HEK293 (cell line): ENCODE measurements at regions not wholly inside any gene's neighbourhood (a gene's known extent, or its start where the extent isn't known, plus 50 kb on each side); places are given as distances from the start of the nearest gene placed in this dataset.

Source experiments
- CTCF ChIA-PET: fragments of 350-600 bp; formaldehyde crosslinking; extraction: SDS; loops from one replicate; lab custom pipeline; 2021; ENCODE audit warnings: antibody characterized with exemption; lab: Yijun Ruan, JAX
- POLR2A ChIA-PET: fragments of 300-600 bp; formaldehyde crosslinking; extraction: SDS; loops from one replicate; lab custom pipeline; 2020; ENCODE audit warnings: antibody characterized with exemption, inconsistent platforms; lab: Yijun Ruan, JAX
- H3K27ac ChIP-seq: fragments of 200-500 bp; sonication (Bioruptor generic); 2 replicates; pipeline ENCODE4 v1.5.1; 2014; ENCODE audit warnings: low read depth, low read length, control low read depth, inconsistent platforms; ENCODE audit errors: extremely low read depth
- H3K36me3 ChIP-seq, 2 experiments: fragments of 200-500 bp in 1 of 2; sonication (Bioruptor generic) in 1 of 2; 1 replicate in 1 of 2; 2 replicates in 1 of 2; pipeline ENCODE4 v1.5.1; 2014 to 2017; ENCODE audit warnings: inconsistent platforms in 2 of 2, low read length in 2 of 2; ENCODE audit not compliant: control insufficient read depth in 2 of 2, insufficient read depth in 1 of 2
- H3K4me1 ChIP-seq: fragments of 200-500 bp; sonication (Bioruptor generic); 2 replicates; pipeline ENCODE4 v1.5.1; 2014; ENCODE audit warnings: mild to moderate bottlenecking, low read length, inconsistent platforms; ENCODE audit not compliant: control insufficient read depth, insufficient read depth
- H3K4me3 ChIP-seq: 2 replicates; pipeline ENCODE4 v1.5.1; 2011; ENCODE audit warnings: low read depth, mild to moderate bottlenecking, control low read depth, low read length, moderate library complexity
- H3K9me3 ChIP-seq: fragments of 200-500 bp; sonication (Bioruptor generic); 2 replicates; pipeline ENCODE4 v1.5.1; 2014; ENCODE audit warnings: low read depth, low read length, inconsistent platforms; ENCODE audit not compliant: control insufficient read depth, insufficient read depth
- EGR2 ChIP-seq: fragments of 450-650 bp; formaldehyde crosslinking; IDR thresholded peaks from 2 replicates; pipeline ENCODE4 v1.5.1; 2016; ENCODE audit warnings: low read depth, missing biosample characterization, missing genetic modification characterization
- KLF10 ChIP-seq: fragments of 450-650 bp; IDR thresholded peaks from 2 replicates; pipeline ENCODE4 v1.5.1; 2018; ENCODE audit warnings: missing biosample characterization, mild to moderate bottlenecking, missing genetic modification characterization
- KLF17 ChIP-seq: fragments of 450-650 bp; formaldehyde crosslinking; IDR thresholded peaks from 2 replicates; pipeline ENCODE4 v1.5.1; 2016; ENCODE audit warnings: missing biosample characterization, missing genetic modification characterization
- KLF9 ChIP-seq: fragments of 450-650 bp; formaldehyde crosslinking; IDR thresholded peaks from 2 replicates; pipeline ENCODE4 v1.5.1; 2016; ENCODE audit warnings: missing biosample characterization, missing genetic modification characterization, low read depth
- MEIS1 ChIP-seq: sonication (generic); formaldehyde crosslinking; IDR thresholded peaks from 2 replicates; pipeline ENCODE4 v1.8.1; 2022; ENCODE audit warnings: missing genetic modification reagents, mild to moderate bottlenecking, borderline replicate concordance
- ZBTB26 ChIP-seq: fragments of 450-650 bp; formaldehyde crosslinking; optimal IDR thresholded peaks from 2 replicates; pipeline ENCODE3; 2016; ENCODE audit warnings: missing biosample characterization, mild to moderate bottlenecking, missing genetic modification characterization
- ZBTB44 ChIP-seq: fragments of 450-650 bp; IDR thresholded peaks from 2 replicates; pipeline ENCODE4 v1.5.1; 2018; ENCODE audit warnings: missing biosample characterization, mild to moderate bottlenecking, missing genetic modification characterization
- ZBTB48 ChIP-seq: fragments of 450-650 bp; formaldehyde crosslinking; IDR thresholded peaks from 2 replicates; pipeline ENCODE4 v1.5.1; 2016; ENCODE audit warnings: missing biosample characterization, missing genetic modification characterization
- ZNF10 ChIP-seq: fragments of 450-650 bp; formaldehyde crosslinking; IDR thresholded peaks from 2 replicates; pipeline ENCODE4 v1.5.1; 2017; ENCODE audit warnings: missing biosample characterization, missing genetic modification characterization
- ZNF112 ChIP-seq: fragments of 450-650 bp; formaldehyde crosslinking; IDR thresholded peaks from 2 replicates; pipeline ENCODE4 v1.5.0; 2017; ENCODE audit warnings: missing biosample characterization, missing genetic modification characterization
- ZNF121 ChIP-seq: fragments of 450-650 bp; formaldehyde crosslinking; IDR thresholded peaks from 2 replicates; pipeline ENCODE4 v1.5.1; 2016; ENCODE audit warnings: missing biosample characterization, missing genetic modification characterization
- ZNF138 ChIP-seq: fragments of 450-650 bp; formaldehyde crosslinking; IDR thresholded peaks from 2 replicates; pipeline ENCODE4 v1.5.1; 2016; ENCODE audit warnings: missing biosample characterization, missing genetic modification characterization, borderline replicate concordance
- ZNF155 ChIP-seq: fragments of 450-650 bp; formaldehyde crosslinking; IDR thresholded peaks from 2 replicates; pipeline ENCODE4 v1.5.1; 2016; ENCODE audit warnings: missing biosample characterization, missing genetic modification characterization
- ZNF223 ChIP-seq: fragments of 450-650 bp; formaldehyde crosslinking; IDR thresholded peaks from 2 replicates; pipeline ENCODE4 v1.5.1; 2016; ENCODE audit warnings: missing biosample characterization, missing genetic modification characterization
- ZNF398 ChIP-seq: fragments of 450-650 bp; formaldehyde crosslinking; IDR thresholded peaks from 2 replicates; pipeline ENCODE4 v1.5.1; 2017; ENCODE audit warnings: missing biosample characterization, missing genetic modification characterization
- ZNF488 ChIP-seq: fragments of 450-650 bp; formaldehyde crosslinking; IDR thresholded peaks from 2 replicates; pipeline ENCODE4 v1.5.1; 2016; ENCODE audit warnings: missing biosample characterization, missing genetic modification characterization
- ZNF544 ChIP-seq: fragments of 450-650 bp; formaldehyde crosslinking; IDR thresholded peaks from 2 replicates; pipeline ENCODE4 v1.5.0; 2017; ENCODE audit warnings: missing biosample characterization, missing genetic modification characterization
- ZNF555 ChIP-seq: fragments of 450-650 bp; formaldehyde crosslinking; conservative IDR thresholded peaks from 2 replicates; pipeline ENCODE4 v1.5.1; 2017; ENCODE audit warnings: missing biosample characterization, mild to moderate bottlenecking, missing genetic modification characterization, inconsistent platforms
- ZNF558 ChIP-seq: fragments of 450-650 bp; formaldehyde crosslinking; IDR thresholded peaks from 2 replicates; pipeline ENCODE4 v1.5.1; 2016; ENCODE audit warnings: missing biosample characterization, missing genetic modification characterization
- ZNF580 ChIP-seq: fragments of 450-650 bp; formaldehyde crosslinking; IDR thresholded peaks from 2 replicates; pipeline ENCODE4 v1.5.1; 2016; ENCODE audit warnings: missing biosample characterization, missing genetic modification characterization
- ZNF596 ChIP-seq: fragments of 450-650 bp; IDR thresholded peaks from 2 replicates; pipeline ENCODE4 v1.5.0; 2018; ENCODE audit warnings: missing biosample characterization, mild to moderate bottlenecking, missing genetic modification characterization, moderate library complexity
- ZNF670 ChIP-seq: fragments of 450-650 bp; formaldehyde crosslinking; IDR thresholded peaks from 2 replicates; pipeline ENCODE4 v1.5.1; 2016; ENCODE audit warnings: missing biosample characterization, missing genetic modification characterization, low read depth
- ZNF707 ChIP-seq: fragments of 450-650 bp; formaldehyde crosslinking; IDR thresholded peaks from 2 replicates; pipeline ENCODE4 v1.5.1; 2016; ENCODE audit warnings: missing biosample characterization, missing genetic modification characterization
- ZNF776 ChIP-seq: fragments of 450-650 bp; formaldehyde crosslinking; IDR thresholded peaks from 2 replicates; pipeline ENCODE4 v1.5.0; 2017; ENCODE audit warnings: missing biosample characterization, missing genetic modification characterization, borderline replicate concordance

GRCh38 chr9:96175796-96176195 is 126.2 kb downstream of the HSD17B3 start:
- ChIA-PET POLR2A (no interaction called here), CTCF (interaction anchor here (0.7 to 0.8 kb wide), 2 partner anchors 40 to 42 kb away, joined by 3 to 6 read pairs; no protein-coding TSS in a partner anchor)
- Histone ChIP-seq H3K36me3 (no peaks in the 10 kb centered on the region), H3K9me3 (no peaks in the 10 kb centered on the region), H3K4me3 (no peak overlapping the region), H3K27ac (no peak overlapping the region), H3K4me1 (no peaks in the 10 kb centered on the region)
- TF ChIP-seq ZNF544 (tag by site-specific recombination) (no peak), ZNF707 (tag by site-specific recombination) (no peak), ZBTB44 (tag by site-specific recombination) (no peak), ZNF138 (no peak), KLF17 (tag by site-specific recombination) (no peak), ZNF555 (tag by site-specific recombination) (no peak), ZNF670 (no peak), ZNF776 (tag by site-specific recombination) (no peak), ZNF10 (tag by site-specific recombination) (no peak), ZNF155 (tag by site-specific recombination) (no peak)

- Histone ChIP-seq H3K9me3 (no peaks in the 10 kb centered on the region), H3K27ac (no peak overlapping the region), H3K36me3 (no peaks in the 10 kb centered on the region), H3K4me3 (no peak overlapping the region), H3K4me1 (no peaks in the 10 kb centered on the region)
- CTCF ChIA-PET: interaction anchor here (0.8 kb wide), 2 partner anchors 8 to 43 kb away, joined by 4 to 6 read pairs; no protein-coding TSS in a partner anchor
- TF ChIP-seq ZNF580 (tag by site-specific recombination) (no peak), KLF9 (no peak), ZNF112 (tag by site-specific recombination) (no peak), ZNF670 (no peak), ZBTB26 (tag by site-specific recombination) (no peak), ZNF558 (tag by site-specific recombination) (no peak), ZNF596 (tag by site-specific recombination) (no peak), KLF10 (tag by site-specific recombination) (no peak), ZBTB48 (tag by site-specific recombination) (no peak), ZNF398 (tag by site-specific recombination) (no peak), MEIS1 (no peak), ZNF223 (tag by site-specific recombination) (no peak), ZNF121 (tag by site-specific recombination) (no peak), EGR2 (tag by site-specific recombination) (no peak), ZNF488 (tag by site-specific recombination) (no peak)
- POLR2A ChIA-PET: no interaction called here
Measured at GRCh38 chr9:96175001-96175400, 127.0 kb downstream of the HSD17B3 start.
